ENCODE measurements at regions not wholly inside any gene's neighbourhood (a gene's known extent, or its start where the extent isn't known, plus 50 kb on each side); places are given as distances from the start of the nearest gene placed in this dataset.

GRCh38 chr16:51931653-51932052 is 615.3 kb downstream of the TOX3 start:
- TF ChIP-seq NFE2L2 (IDR thresholded peaks at IDR 0.05; ENCODE audit: low read depth, low read length) (no peak), CTCF (conservative IDR thresholded peaks at IDR 0.05; ENCODE audit: low read depth, low read length) (no peak), MXI1 (IDR thresholded peaks at IDR 0.05; ENCODE audit: borderline replicate concordance, low read depth, low read length) (no peak), FOS (IDR thresholded peaks at IDR 0.05; ENCODE audit: low read depth, low read length) (no peak), POLR2A (IDR thresholded peaks at IDR 0.05; ENCODE audit: low read depth, low read length) (no peak), SMC3 (IDR thresholded peaks at IDR 0.05; ENCODE audit: low read depth, low read length) (no peak), CHD1 (IDR thresholded peaks at IDR 0.05; ENCODE audit: low read depth, low read length) (no peak), BHLHE40 (IDR thresholded peaks at IDR 0.05; ENCODE audit: low read depth, low read length) (no peak), MAZ (IDR thresholded peaks at IDR 0.05; ENCODE audit: borderline replicate concordance, low read depth, low read length) (no peak), RFX5 (IDR thresholded peaks at IDR 0.05; ENCODE audit: low read depth, low read length) (no peak), CEBPB (IDR thresholded peaks at IDR 0.05; ENCODE audit: low read depth, low read length) (no peak), MAFK (IDR thresholded peaks at IDR 0.05; ENCODE audit: low read depth, low read length) (no peak), USF2 (IDR thresholded peaks at IDR 0.05; ENCODE audit: low read depth, low read length) (no peak), RCOR1 (IDR thresholded peaks at IDR 0.05; ENCODE audit: insufficient replicate concordance, low read length) (no peak)

Measured in IMR-90 (cell line).